ENCODE measurements at regions not wholly inside any gene's neighbourhood (a gene's known extent, or its start where the extent isn't known, plus 50 kb on each side); places are given as distances from the start of the nearest gene placed in this dataset.

- no peak for TF ChIP-seq POLR2A (IDR thresholded peaks at IDR 0.05; ENCODE audit: low read length)
- no peak for TF ChIP-seq GATA1 (IDR thresholded peaks at IDR 0.05; ENCODE audit: low read depth, low read length)
Observed at GRCh38 chr9:28938981-28939380, 1365.7 kb upstream of the C9orf72 start.

Data from erythroblast (primary cell).